Astrocyte (in vitro differentiated cells and primary cell): ENCODE measurements at regions not wholly inside any gene's neighbourhood (a gene's known extent, or its start where the extent isn't known, plus 50 kb on each side); places are given as distances from the start of the nearest gene placed in this dataset.

ENCODE experiments used
- EZH2 ChIP-seq: IDR thresholded peaks from 2 replicates; pipeline ENCODE4 v1.6.1; 2012; ENCODE audit warnings: mild to moderate bottlenecking, low read length, inconsistent platforms; ENCODE audit not compliant: insufficient read depth
- TF ChIP-seq, protein P1 (sequence below): IDR thresholded peaks from 2 replicates; pipeline ENCODE4 v1.5.1; 2011; ENCODE audit warnings: low read depth, mild to moderate bottlenecking, inconsistent platforms, low read length, moderate library complexity; ENCODE audit not compliant: insufficient read depth

DNA sequence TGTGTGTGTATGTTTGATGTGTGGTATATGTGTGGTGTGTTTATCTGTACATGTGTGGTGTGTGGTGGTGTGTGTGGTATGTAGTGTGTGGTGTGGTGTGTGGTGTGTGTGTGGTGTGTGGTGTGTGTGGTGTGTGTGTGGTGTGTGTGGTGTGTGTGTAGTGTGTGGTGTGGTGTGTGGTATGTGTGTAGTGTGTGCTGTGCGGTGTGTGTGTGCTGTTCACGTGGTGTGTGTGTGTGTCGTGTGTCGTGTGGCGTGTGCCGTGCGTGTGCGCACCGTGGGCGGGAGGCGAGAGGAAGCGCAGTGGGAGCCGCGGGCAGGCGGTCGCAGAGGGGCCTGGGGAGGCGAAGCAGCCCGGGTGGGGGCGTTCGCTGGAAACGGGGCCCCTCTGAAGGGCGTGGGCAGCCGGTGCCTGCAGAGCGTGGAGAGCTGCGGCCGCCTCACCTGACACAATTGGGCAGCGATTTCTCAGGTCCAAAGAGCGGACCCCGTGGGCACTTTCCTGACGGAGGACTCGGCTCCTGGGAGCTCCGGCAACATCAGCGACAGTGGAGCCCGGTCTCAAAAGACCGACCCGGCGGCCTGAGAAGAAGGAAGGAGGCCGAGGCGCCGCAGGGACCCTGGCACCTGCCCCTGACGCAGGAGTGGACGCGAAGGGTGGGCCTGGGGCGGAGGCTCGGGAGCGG, 741.1 kb upstream of the SALL3 start:
- TF ChIP-seq, protein P1, sequence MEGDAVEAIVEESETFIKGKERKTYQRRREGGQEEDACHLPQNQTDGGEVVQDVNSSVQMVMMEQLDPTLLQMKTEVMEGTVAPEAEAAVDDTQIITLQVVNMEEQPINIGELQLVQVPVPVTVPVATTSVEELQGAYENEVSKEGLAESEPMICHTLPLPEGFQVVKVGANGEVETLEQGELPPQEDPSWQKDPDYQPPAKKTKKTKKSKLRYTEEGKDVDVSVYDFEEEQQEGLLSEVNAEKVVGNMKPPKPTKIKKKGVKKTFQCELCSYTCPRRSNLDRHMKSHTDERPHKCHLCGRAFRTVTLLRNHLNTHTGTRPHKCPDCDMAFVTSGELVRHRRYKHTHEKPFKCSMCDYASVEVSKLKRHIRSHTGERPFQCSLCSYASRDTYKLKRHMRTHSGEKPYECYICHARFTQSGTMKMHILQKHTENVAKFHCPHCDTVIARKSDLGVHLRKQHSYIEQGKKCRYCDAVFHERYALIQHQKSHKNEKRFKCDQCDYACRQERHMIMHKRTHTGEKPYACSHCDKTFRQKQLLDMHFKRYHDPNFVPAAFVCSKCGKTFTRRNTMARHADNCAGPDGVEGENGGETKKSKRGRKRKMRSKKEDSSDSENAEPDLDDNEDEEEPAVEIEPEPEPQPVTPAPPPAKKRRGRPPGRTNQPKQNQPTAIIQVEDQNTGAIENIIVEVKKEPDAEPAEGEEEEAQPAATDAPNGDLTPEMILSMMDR = no peak
- no peak for TF ChIP-seq EZH2
